Ovary (tissue), 3 donors: ENCODE measurements at regions not wholly inside any gene's neighbourhood (a gene's known extent, or its start where the extent isn't known, plus 50 kb on each side); places are given as distances from the start of the nearest gene placed in this dataset.

Source experiments
- CTCF ChIP-seq, 3 donors: fragments of 450-650 bp in 2 of 3; fragments of 200-600 bp in 1 of 3; IDR thresholded peaks; one replicate each; pipeline versions ENCODE4 v1.5.1 to v1.8.0; 2016 to 2022; ENCODE audit warnings: antibody characterized with exemption in 3 of 3, mild to moderate bottlenecking in 1 of 3
- EP300 ChIP-seq: sonication (generic); formaldehyde crosslinking; IDR thresholded peaks from one replicate; pipeline ENCODE4 v1.6.1; 2017; ENCODE audit warnings: antibody characterized with exemption
- POLR2A ChIP-seq: fragments of 450-650 bp; IDR thresholded peaks from one replicate; pipeline ENCODE4 v1.6.1; 2017; ENCODE audit warnings: antibody characterized with exemption, mild to moderate bottlenecking, moderate library complexity
- donor health status: DM: no; HTN: no; CAD: no.

GRCh38 chr4:152229782-152230289 is 306.1 kb downstream of the FBXW7 start:
- no peak for TF ChIP-seq EP300
- TF ChIP-seq CTCF (IDR thresholded peaks at IDR 0.05) = no peak
- no peak for TF ChIP-seq POLR2A
